Suppressor macrophage (primary cell): ENCODE measurements at regions not wholly inside any gene's neighbourhood (a gene's known extent, or its start where the extent isn't known, plus 50 kb on each side); places are given as distances from the start of the nearest gene placed in this dataset.

Experiments
- DNase-seq, 4 experiments: peaks; one replicate each; pipeline ENCODE4 v3.0.0-alpha.2; 2020 to 2022

- DNase-seq: no peak
These were observed 198.9 kb upstream of the ZP4 start for GRCh38 chr1:238089615-238090014.

GRCh38 chr1:238088560-238089290 is 198.0 kb upstream of the ZP4 start:
- no peak for DNase-seq

GRCh38 chr1:238073991-238074390 is 183.3 kb upstream of the ZP4 start:
- DNase-seq: no peak

- DNase-seq: no peak
These were observed 180.3 kb upstream of the ZP4 start for GRCh38 chr1:238071061-238071460.

GRCh38 chr1:238063454-238063853 is 172.7 kb upstream of the ZP4 start:
- no peak for DNase-seq

GRCh38 chr1:238061967-238062613 is 171.4 kb upstream of the ZP4 start:
- DNase-seq: no peak

- no peak for DNase-seq
These were observed 169.3 kb upstream of the ZP4 start for GRCh38 chr1:238060061-238060460.

- no peak for DNase-seq
These were observed 162.0 kb upstream of the ZP4 start for GRCh38 chr1:238052496-238053266.

GRCh38 chr1:238029126-238029525 is 138.4 kb upstream of the ZP4 start:
- DNase-seq: no peak

GRCh38 chr1:238027366-238027765 is 136.6 kb upstream of the ZP4 start:
- no peak for DNase-seq

GRCh38 chr1:238023137-238023536 is 132.4 kb upstream of the ZP4 start:
- DNase-seq: no peak

- DNase-seq: no peak
These were observed 127.5 kb upstream of the ZP4 start for GRCh38 chr1:238018214-238018613.

GRCh38 chr1:238006779-238007178 is 116.1 kb upstream of the ZP4 start:
- no peak for DNase-seq

- DNase-seq: peak; percentile 35 to 83 (median 64)
These were observed 114.4 kb upstream of the ZP4 start for GRCh38 chr1:238005116-238005515.

GRCh38 chr1:238001818-238002217 is 111.1 kb upstream of the ZP4 start:
- DNase-seq: no peak

GRCh38 chr1:237999426-238000052 is 108.8 kb upstream of the ZP4 start:
- no peak for DNase-seq

- peak in 1 of 4 experiments; percentile 22 for DNase-seq
These were observed 107.9 kb upstream of the ZP4 start for GRCh38 chr1:237998581-237998980.

GRCh38 chr1:237983496-237983895 is 92.8 kb upstream of the ZP4 start:
- no peak for DNase-seq

GRCh38 chr1:237981223-237981622 is 90.5 kb upstream of the ZP4 start:
- peak in 2 of 4 experiments; percentile 12 to 24 for DNase-seq

- peak in 1 of 4 experiments; percentile 8 for DNase-seq
These were observed 85.6 kb upstream of the ZP4 start for GRCh38 chr1:237976331-237976730.

GRCh38 chr1:237975903-237976302 is 85.2 kb upstream of the ZP4 start:
- no peak for DNase-seq

GRCh38 chr1:237975376-237975775 is 84.7 kb upstream of the ZP4 start:
- DNase-seq: peak in 3 of 4 experiments; percentile 23 to 77 (median 71)

GRCh38 chr1:237972186-237972585 is 81.5 kb upstream of the ZP4 start:
- no peak for DNase-seq
